Chondrocyte (in vitro differentiated cells): ENCODE measurements at regions not wholly inside any gene's neighbourhood (a gene's known extent, or its start where the extent isn't known, plus 50 kb on each side); places are given as distances from the start of the nearest gene placed in this dataset.
"Not testable (repeated sequence)": the region's sequence is repeated elsewhere in the genome, so short reads cannot be mapped to it uniquely, and the experiment has no call there.

ENCODE experiments used
- DNase-seq: peaks from one replicate; pipeline ENCODE4 v3.0.0; 2021; ENCODE audit warnings: mixed read lengths, low spot score
- H3K27ac Mint-ChIP-seq: one replicate; pipeline ENCODE4 v1.8.0; 2021; ENCODE audit warnings: mild to moderate bottlenecking, moderate library complexity, mixed read lengths; ENCODE audit not compliant: unreplicated experiment
- H3K27me3 Mint-ChIP-seq: 2 replicates; pipeline ENCODE4 v1.8.0; 2021; ENCODE audit warnings: low read depth, mixed read lengths
- H3K36me3 Mint-ChIP-seq: 2 replicates; pipeline ENCODE4 v1.8.0; 2021; ENCODE audit warnings: low read depth, mixed read lengths
- H3K4me1 Mint-ChIP-seq: 2 replicates; pipeline ENCODE4 v1.8.0; 2021; ENCODE audit warnings: low read depth, mild to moderate bottlenecking, mixed read lengths
- H3K4me3 Mint-ChIP-seq: one replicate; pipeline ENCODE4 v1.8.0; 2021; ENCODE audit warnings: mild to moderate bottlenecking, moderate library complexity, mixed read lengths; ENCODE audit not compliant: unreplicated experiment
- H3K9me3 Mint-ChIP-seq: 2 replicates; pipeline ENCODE4 v1.8.0; 2021; ENCODE audit warnings: low read depth, mixed read lengths
- TF ChIP-seq, protein P1 (sequence below): fragments of 200-600 bp; sonication (generic); IDR thresholded peaks from 2 replicates; pipeline ENCODE4 v1.5.0; 2021; ENCODE audit warnings: antibody characterized with exemption, mild to moderate bottlenecking, moderate library complexity

GRCh38 chr7:131152766-131153165 lies 174.9 kb upstream of the MKLN1 start:
- H3K27ac Mint-ChIP-seq = no peak overlapping the region
- no peak overlapping the region for H3K4me3 Mint-ChIP-seq
- no peak for DNase-seq
- TF ChIP-seq, protein P1, sequence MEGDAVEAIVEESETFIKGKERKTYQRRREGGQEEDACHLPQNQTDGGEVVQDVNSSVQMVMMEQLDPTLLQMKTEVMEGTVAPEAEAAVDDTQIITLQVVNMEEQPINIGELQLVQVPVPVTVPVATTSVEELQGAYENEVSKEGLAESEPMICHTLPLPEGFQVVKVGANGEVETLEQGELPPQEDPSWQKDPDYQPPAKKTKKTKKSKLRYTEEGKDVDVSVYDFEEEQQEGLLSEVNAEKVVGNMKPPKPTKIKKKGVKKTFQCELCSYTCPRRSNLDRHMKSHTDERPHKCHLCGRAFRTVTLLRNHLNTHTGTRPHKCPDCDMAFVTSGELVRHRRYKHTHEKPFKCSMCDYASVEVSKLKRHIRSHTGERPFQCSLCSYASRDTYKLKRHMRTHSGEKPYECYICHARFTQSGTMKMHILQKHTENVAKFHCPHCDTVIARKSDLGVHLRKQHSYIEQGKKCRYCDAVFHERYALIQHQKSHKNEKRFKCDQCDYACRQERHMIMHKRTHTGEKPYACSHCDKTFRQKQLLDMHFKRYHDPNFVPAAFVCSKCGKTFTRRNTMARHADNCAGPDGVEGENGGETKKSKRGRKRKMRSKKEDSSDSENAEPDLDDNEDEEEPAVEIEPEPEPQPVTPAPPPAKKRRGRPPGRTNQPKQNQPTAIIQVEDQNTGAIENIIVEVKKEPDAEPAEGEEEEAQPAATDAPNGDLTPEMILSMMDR = no peak
- peaks cover 3% of the 10 kb centered on the region for H3K4me1 Mint-ChIP-seq
- no peaks in the 10 kb centered on the region for H3K27me3 Mint-ChIP-seq
- H3K9me3 Mint-ChIP-seq = no peaks in the 10 kb centered on the region
- H3K36me3 Mint-ChIP-seq = no peaks in the 10 kb centered on the region

GRCh38 chr7:131154380-131154779 lies 173.3 kb upstream of the MKLN1 start:
- TF ChIP-seq, protein P1 = no peak
- Mint-ChIP-seq H3K4me1 (peaks cover 3% of the 10 kb centered on the region), H3K27me3 (no peaks in the 10 kb centered on the region), H3K36me3 (no peaks in the 10 kb centered on the region), H3K4me3 (no peak overlapping the region), H3K9me3 (no peaks in the 10 kb centered on the region), H3K27ac (no peak overlapping the region)
- no peak for DNase-seq

DNA sequence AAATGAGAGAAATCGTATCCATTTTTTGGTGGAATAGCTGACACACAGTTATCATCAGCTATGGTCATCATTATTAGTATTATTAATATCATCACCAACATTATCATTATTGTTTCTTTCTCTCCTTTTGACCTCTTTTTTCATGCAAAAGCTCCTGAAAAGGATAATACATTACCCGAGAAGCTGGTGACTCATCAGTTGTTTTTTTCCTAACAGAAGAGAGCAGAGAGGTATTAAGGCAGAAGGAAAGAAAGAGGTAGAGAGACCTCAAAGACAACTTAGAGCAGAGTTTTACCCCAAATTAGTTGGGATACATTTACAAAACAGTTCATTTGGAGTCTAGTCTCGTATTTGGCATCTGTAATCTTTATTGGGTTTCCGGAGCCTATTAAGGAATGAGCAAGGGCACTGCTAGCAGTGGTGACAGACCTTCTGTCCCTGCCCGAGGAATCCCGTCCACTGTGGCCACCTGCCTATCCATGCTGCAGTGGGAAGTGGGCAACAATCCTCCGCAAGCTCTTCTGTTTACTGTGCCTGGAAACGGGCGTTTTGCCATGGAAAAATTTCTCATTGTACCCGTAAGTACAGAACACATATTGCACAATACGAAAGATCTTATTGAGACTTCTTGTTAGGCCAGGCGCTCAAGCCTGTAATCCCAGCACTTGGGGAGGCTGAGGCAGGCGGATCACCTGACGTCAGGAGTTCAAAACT lies 170.0 kb upstream of the MKLN1 start:
- TF ChIP-seq, protein P1 = no peak
- H3K9me3 Mint-ChIP-seq = no peaks in the 10 kb centered on the region
- no peaks in the 10 kb centered on the region for H3K27me3 Mint-ChIP-seq
- peaks cover 1% of the 10 kb centered on the region for H3K4me1 Mint-ChIP-seq
- no peak overlapping the region for H3K27ac Mint-ChIP-seq
- no peaks in the 10 kb centered on the region for H3K36me3 Mint-ChIP-seq
- H3K4me3 Mint-ChIP-seq = no peak overlapping the region
- DNase-seq = no peak

GRCh38 chr7:131158244-131158636 lies 169.4 kb upstream of the MKLN1 start:
- not testable (repeated sequence) for H3K4me3 Mint-ChIP-seq, H3K27ac Mint-ChIP-seq, H3K4me1 Mint-ChIP-seq, H3K9me3 Mint-ChIP-seq, H3K36me3 Mint-ChIP-seq, DNase-seq, H3K27me3 Mint-ChIP-seq

DNA sequence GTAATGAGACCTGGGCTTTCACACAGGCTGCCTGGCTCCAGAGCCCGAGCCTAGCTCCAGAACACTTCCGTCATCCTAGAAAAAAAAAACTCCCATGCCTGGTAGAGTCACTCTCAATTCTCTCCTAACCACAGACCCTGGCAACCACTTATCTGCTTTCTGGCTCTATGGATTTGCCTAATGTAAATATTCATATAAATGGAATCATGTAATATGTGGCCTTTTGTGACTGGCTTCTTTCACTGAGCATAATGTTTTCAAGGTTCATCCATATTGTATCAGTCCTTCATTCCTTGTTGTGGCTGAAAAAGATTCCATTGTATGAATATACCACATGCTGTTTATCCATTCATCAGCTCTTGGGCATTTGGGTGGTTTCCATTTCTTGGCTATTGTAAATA lies 167.7 kb upstream of the MKLN1 start:
- TF ChIP-seq, protein P1 = no peak
- Mint-ChIP-seq H3K36me3 (no peaks in the 10 kb centered on the region), H3K27ac (no peak overlapping the region), H3K4me1 (peaks cover 11% of the 10 kb centered on the region), H3K9me3 (peaks cover 3% of the 10 kb centered on the region), H3K27me3 (no peaks in the 10 kb centered on the region), H3K4me3 (no peak overlapping the region)
- no peak for DNase-seq

DNA sequence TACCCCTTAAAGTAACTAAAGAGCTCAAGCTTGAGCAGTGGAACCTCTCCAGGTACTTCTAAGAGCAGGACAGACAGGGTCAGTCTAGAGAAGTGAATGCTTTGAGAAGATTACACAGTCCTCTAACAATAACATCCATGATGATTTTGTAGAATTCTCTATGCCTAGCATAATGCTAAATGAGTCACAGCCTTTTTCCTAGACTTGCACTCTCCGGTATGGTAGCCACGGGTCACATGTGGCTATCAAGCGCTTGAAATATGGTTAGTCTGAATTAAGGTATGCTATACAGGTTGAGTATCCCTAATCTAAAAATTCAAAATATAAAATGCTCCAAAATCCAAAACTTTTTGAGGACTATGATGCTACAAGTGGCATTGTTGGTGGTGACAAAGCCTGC lies 166.6 kb upstream of the MKLN1 start:
- no peaks in the 10 kb centered on the region for H3K27me3 Mint-ChIP-seq
- no peak overlapping the region for H3K4me3 Mint-ChIP-seq
- peaks cover 16% of the 10 kb centered on the region for H3K4me1 Mint-ChIP-seq
- H3K27ac Mint-ChIP-seq = no peak overlapping the region
- no peak for DNase-seq
- TF ChIP-seq, protein P1 = no peak
- H3K9me3 Mint-ChIP-seq = peaks cover 7% of the 10 kb centered on the region
- H3K36me3 Mint-ChIP-seq = no peaks in the 10 kb centered on the region
